Stimulated activated CD4-positive, alpha-beta T cell treated with anti-CD3 and anti-CD28 coated beads, Interleukin-12 subunit alpha, Interleukin-12 subunit beta, amount 100 ng/mL, for 4 hours (primary cell): ENCODE measurements at regions not wholly inside any gene's neighbourhood (a gene's known extent, or its start where the extent isn't known, plus 50 kb on each side); places are given as distances from the start of the nearest gene placed in this dataset.

Source experiments
- DNase-seq: peaks from one replicate; pipeline ENCODE4 v3.0.0-alpha.2; 2020

- no peak for DNase-seq
Measured at GRCh38 chr13:33472446-33472845, 186.9 kb upstream of the STARD13 start.

GRCh38 chr13:33479105-33479504 is 193.6 kb upstream of the STARD13 start:
- DNase-seq, result no peak

- DNase-seq, result no peak
Measured at GRCh38 chr13:33480561-33480960, 195.0 kb upstream of the STARD13 start.

GRCh38 chr13:33483471-33483870 is 197.9 kb upstream of the STARD13 start:
- DNase-seq, result no peak

- DNase-seq, result no peak
Measured at GRCh38 chr13:33485247-33485646, 199.7 kb upstream of the STARD13 start.

- DNase-seq, result no peak
Measured at GRCh38 chr13:33487575-33488243, 202.2 kb upstream of the STARD13 start.

- no peak for DNase-seq
Measured at GRCh38 chr13:33489563-33489962, 204.0 kb upstream of the STARD13 start.

- DNase-seq, result no peak
Measured at GRCh38 chr13:33490461-33491327, 205.1 kb upstream of the STARD13 start.

- DNase-seq, result no peak
Measured at GRCh38 chr13:33493672-33494365, 208.3 kb upstream of the STARD13 start.

- no peak for DNase-seq
Measured at GRCh38 chr13:33494596-33495204, 209.1 kb upstream of the STARD13 start.

- no peak for DNase-seq
Measured at GRCh38 chr13:33496336-33496735, 210.8 kb upstream of the STARD13 start.

GRCh38 chr13:33497146-33497845 is 211.7 kb upstream of the STARD13 start:
- DNase-seq, result no peak

- no peak for DNase-seq
Measured at GRCh38 chr13:33508060-33508459, 222.5 kb upstream of the STARD13 start.

GRCh38 chr13:33509642-33510229 is 224.2 kb upstream of the STARD13 start:
- DNase-seq, result no peak

GRCh38 chr13:33510350-33510970 is 224.9 kb upstream of the STARD13 start:
- DNase-seq, result no peak

- DNase-seq, result no peak
Measured at GRCh38 chr13:33512880-33513554, 227.5 kb upstream of the STARD13 start.

GRCh38 chr13:33514362-33514761 is 228.8 kb upstream of the STARD13 start:
- no peak for DNase-seq

- DNase-seq, result no peak
Measured at GRCh38 chr13:33515146-33515545, 229.6 kb upstream of the STARD13 start.

- DNase-seq, result no peak
Measured at GRCh38 chr13:33518452-33518851, 232.9 kb upstream of the STARD13 start.

- DNase-seq, result no peak
Measured at GRCh38 chr13:33519561-33520467, 234.3 kb upstream of the STARD13 start.
